ENCODE measurements at regions not wholly inside any gene's neighbourhood (a gene's known extent, or its start where the extent isn't known, plus 50 kb on each side); places are given as distances from the start of the nearest gene placed in this dataset.
"Not testable (repeated sequence)": the region's sequence is repeated elsewhere in the genome, so short reads cannot be mapped to it uniquely, and the experiment has no call there.

- no peak for DNase-seq
These were observed 106.2 kb upstream of the CACNA2D1 start for GRCh38 chr7:82549616-82550285.

- no peak for DNase-seq
These were observed 104.6 kb upstream of the CACNA2D1 start for GRCh38 chr7:82548141-82548688.

GRCh38 chr7:82542665-82543064 is 99.1 kb upstream of the CACNA2D1 start:
- no peak for DNase-seq

DNA sequence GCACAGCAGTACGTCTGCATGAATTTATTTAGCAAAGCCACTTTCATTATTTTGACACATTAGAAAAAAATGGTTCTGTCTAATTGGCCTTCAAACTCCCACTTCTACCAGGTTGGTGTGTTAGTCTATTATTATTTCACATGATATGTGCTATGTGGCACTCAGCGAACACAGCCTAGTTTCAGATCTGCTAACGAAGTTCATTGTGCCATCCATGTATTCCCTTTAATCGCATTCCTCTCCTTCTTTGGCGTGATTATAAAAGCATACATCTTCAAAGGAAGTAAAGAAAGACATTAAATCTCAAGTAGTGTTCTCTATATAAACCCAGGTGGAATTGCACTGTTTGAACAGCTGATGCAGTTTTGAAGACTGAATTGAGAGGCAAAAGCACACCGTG is 96.4 kb upstream of the CACNA2D1 start:
- DNase-seq = no peak

- DNase-seq = no peak
These were observed 91.1 kb upstream of the CACNA2D1 start for GRCh38 chr7:82534684-82535083.

GRCh38 chr7:82530361-82530760 is 86.8 kb upstream of the CACNA2D1 start:
- no peak for DNase-seq

- no peak for DNase-seq
These were observed 85.2 kb upstream of the CACNA2D1 start for GRCh38 chr7:82528577-82529310.

GRCh38 chr7:82527851-82528250 is 84.3 kb upstream of the CACNA2D1 start:
- no peak for DNase-seq

- no peak for DNase-seq
These were observed 78.4 kb upstream of the CACNA2D1 start for GRCh38 chr7:82521906-82522445.

GRCh38 chr7:82517050-82517449 is 73.5 kb upstream of the CACNA2D1 start:
- no peak for DNase-seq

DNA sequence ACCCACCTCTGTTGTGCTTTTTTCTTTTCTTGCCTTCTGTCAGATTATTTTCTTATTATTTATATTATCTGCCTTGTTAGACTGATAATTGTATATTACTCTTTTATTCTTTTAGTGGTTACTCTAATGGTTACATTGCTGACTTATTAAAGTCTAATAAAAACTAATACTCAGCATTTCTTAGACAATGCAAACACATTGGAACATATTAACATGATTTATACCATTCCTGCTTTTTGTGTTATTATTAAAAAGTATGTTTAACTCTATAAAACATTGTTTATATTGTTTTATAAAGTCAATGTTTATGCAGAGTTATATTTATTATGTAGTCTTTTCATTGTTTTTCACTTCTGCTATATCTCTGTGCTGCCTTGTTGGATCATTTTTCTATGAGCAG is 68.0 kb upstream of the CACNA2D1 start:
- DNase-seq = no peak

DNA sequence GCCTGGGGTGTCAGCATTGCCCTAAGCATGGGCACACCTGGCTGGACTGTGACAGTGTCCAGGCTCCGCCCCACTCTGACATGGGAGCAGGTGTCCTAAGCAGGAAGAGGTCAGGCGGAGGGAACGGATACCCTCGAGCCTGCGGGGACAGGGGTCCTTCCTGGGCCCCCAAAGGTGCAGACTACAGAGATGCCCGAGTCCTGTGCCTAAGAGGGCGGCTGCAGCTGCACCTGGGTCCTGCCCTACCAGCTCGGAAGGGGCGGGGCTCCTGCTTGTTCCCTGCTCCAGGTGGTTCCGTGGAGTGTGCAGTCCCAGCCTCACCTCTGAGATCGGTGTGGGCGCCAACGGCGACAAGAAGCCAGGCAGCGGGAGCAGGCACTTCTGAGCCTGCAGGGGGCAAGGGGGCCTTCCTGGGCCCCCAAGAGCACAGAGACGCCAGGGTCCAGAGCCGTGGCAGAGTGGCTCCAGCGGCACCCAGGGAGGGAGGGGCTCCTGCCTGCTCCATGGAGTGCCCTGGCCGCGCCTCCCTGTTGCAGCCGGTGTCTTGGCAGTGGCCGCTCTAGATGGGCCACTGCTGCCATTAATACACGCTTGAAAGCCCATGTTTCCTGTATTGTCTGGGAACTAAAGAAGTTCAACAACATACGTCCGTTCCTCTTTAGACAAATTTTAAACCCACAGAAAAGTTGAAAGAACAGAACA is 64.5 kb upstream of the CACNA2D1 start:
- no peak for DNase-seq

DNA sequence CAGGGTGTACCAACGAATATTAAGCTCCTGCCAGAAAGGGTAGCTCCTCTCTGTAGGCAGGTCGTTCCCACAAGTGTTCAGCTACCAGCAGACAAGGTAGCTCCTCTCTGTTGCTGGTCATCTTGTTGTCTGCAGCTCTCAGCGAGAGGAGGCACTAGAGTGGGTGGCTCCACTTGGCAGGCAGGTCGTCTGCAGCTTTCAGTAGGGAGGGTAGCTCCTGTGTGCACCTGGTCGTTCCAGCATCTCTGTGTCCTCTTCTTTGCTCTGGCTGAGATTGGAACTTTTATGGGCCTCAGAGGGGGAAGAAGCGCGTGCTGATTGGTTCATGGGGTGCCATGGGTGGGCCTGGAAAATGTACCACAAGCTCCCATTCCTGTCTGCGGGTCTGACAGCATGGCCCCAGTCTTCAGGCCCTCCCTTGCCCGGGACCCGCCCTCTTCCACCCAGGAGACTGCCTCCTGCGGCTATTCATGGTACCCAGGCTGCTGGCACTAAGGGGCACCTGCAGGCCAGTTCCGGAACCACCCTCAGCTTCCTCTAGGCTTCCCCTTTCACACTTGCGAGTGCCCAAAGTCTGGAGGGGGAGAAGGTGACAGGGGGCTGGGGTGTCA is 63.9 kb upstream of the CACNA2D1 start:
- DNase-seq = no peak

DNA sequence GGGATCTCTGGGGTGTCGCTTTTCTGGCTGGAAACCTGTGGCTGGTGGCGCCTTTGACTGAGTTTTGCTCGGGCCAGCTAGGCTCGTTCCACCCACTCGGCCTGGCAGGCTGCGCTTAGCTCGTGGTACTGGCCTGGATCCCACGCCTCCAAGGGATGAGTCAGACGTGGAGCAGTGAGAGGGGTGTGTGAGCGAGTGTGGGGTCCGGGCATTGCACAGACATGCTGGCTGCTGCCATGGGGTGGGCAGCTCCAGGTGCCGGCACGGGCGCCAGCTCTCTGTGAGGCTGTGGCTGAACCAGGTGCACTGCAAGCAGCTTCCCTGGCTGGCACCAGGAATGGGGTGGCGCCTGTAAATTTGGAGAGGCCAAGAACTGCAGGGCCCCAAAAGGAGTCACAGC is 63.1 kb upstream of the CACNA2D1 start:
- DNase-seq = no peak

DNA sequence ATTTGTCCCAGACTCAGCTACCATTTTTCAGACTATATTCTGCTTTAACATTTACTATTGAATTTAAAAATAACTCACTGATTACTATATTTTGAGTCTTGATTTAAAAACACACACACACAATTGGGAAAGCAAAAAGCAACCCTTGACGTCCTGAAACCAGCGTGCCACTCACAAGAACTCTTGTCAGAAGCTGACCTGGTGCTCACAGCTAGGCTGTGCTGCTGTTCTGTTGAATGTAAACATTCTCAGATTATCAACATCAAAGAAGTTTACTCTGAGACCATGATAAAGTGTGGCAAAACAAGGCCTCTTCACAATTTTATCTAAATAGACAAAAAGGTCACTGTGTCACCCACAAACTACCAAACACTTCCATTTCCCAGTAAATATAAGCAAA is 62.6 kb upstream of the CACNA2D1 start:
- DNase-seq = no peak

DNA sequence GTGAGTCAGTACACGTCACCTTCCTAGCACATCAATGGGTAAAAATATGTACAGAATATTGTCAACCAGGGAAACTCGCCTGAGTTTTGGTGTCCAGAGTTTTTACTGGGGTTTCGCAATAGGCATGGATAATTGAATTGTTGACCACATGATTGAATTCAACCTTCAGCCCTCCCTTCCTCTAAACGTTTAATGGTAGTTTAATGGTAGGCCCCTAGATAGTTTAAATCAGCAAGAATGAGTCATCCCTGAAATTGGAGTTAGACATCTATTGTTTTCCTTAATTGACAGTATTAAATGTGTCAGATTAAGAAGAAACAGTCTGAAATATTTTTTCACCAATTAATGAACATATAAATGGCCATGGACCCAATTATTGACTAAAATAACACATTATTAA is 57.8 kb upstream of the CACNA2D1 start:
- DNase-seq = no peak

DNA sequence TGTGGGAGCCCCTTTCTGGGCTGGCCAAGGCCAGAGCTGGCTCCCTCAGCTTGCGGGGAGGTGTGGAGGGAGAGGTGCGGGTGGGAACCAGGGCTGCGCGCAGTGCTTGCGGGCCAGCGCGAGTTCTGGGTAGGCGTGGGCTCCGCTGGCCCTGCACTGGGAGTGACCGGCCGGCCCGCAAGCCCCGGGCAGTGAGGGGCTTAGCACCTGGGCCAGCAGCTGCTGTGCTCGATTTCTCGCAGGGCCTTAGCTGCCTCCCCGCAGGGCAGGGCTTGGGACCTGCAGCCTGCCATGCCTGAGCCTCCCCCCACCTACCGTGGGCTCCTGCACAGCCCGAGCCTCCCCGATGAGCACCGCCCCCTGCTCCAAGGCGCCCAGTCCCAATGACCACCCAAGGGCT is 56.0 kb upstream of the CACNA2D1 start:
- not testable (repeated sequence) for DNase-seq

- DNase-seq = no peak
These were observed 50.8 kb upstream of the CACNA2D1 start for GRCh38 chr7:82494420-82494819.
